GM21447 (cell line): ENCODE measurements at regions not wholly inside any gene's neighbourhood (a gene's known extent, or its start where the extent isn't known, plus 50 kb on each side); places are given as distances from the start of the nearest gene placed in this dataset.
"Not testable (repeated sequence)": the region's sequence is repeated elsewhere in the genome, so short reads cannot be mapped to it uniquely, and the experiment has no call there.

Experiments used
- ATAC-seq: cut with Tn5 transposase; IDR thresholded peaks from one replicate; pipeline ENCODE4 v1.9.1; 2021; ENCODE audit not compliant: unreplicated experiment

DNA sequence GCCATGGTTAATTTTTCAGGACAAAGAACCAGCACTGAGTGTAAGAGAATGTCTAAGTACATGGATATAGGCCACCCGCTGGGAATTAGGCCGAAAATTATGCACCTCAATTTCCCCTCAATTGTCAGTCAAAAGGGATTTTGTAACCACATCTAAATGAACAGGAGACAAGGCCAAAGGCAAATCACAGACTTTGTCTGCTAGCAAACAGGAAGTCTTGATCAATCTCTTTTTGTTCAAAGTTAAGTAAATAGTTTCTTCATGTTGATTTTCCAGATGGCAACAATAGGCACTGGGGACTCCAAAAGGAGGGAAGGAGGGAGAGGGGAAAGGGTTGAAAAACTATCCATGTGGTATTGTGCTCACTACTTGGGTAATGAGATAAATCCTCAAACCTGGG is 276.0 kb downstream of the COG6 start:
- no peak for ATAC-seq

DNA sequence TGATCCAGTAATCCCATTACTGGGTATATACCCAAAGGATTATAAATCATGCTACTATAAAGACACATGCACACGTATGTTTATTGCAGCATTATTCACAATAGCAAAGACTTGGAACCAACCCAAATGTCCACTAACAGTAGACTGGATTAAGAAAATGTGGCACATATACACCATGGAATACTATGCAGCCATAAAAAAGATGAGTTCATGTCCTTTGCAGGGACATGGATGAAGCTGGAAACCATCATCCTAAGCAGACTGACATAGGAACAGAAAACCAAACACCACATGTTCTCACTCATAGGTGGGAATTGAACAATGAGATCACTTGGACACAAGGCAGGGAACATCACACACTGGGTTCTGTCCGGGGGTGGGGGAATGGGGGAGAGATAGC is 277.1 kb downstream of the COG6 start:
- ATAC-seq = not testable (repeated sequence)

DNA sequence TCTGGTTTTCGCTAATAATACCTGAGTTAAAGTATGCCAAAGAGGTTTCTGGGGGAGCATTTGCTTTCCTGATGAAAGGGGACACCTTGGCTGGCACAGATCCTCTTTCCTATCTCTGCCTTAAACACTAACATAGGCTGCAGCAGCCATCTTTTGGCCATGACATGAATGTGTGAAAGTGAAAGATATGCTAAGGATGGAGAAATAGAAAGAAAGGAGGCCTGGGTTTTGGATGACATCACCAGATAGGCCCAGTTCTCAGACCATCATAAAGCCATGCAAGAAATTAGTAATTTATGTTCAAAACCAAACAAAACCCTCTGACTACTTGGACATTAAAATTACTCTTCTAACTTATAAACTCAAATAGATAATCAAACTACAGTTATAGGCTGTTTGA is 279.7 kb downstream of the COG6 start:
- no peak for ATAC-seq

DNA sequence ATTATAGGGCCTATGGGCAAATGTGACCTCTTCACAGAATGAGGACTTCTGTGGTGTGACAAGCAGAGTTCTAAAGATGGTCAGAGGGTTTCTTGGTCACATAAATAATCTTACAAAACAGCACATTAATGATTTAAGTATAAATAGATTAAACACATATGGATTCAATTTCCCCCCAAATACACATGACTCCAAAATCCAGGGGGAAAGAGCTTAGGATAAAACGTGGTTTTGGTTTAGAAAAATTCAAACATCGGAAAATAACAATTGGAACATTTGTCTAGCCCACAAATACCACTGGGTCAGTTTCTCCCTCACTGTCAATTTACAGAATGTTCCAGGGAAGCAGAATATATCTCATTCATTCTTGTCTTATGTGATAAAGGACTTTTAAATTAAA is 283.1 kb downstream of the COG6 start:
- ATAC-seq = no peak

DNA sequence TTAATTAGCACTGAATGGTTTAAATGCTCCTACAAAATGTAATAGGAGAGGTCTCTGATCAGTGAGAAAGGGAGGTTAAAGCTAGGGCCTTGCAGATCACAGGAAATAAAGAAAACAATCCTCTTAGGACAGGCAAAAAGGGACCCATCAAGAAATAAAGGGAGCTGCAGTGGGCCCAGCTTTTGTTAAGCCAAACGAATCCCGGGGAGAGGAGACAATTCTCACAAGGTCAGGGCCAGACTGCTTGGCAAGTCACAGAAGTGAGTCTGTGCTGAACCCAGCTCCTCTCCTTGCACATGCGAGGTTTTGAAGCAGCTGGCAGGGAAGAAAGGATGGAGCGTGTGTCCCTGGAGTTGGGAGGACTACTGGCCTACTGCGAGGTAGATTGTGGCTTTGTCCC is 285.8 kb downstream of the COG6 start:
- ATAC-seq = no peak

DNA sequence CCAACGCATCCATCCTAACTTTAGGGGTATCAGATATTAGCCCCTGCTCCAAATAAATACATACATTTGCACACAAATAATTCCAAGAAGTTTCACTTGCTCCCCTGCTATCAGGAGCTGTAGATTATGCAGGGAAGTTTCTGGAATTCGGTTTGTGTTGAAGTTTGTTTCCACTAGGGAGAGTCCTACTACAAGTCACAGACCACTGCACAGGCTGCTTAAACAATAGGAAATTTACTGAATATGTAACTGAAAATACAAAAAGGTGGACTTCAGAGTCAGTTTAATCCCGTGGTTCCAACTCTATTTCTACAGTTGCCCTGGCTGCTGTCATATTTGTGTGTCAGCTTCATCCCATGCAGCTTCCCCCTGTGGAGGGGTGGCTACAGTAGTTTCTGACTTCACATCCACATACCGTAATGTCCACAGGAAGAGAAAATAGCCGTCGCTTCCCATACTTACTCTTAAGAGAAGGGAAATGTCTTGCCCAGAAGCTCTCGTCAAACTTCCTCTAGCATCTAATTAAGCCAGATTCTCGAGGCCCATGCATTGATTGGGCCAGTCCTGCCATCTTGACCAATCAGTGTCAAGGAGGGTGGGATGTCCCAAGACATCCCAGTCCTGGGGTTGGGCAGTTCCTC is 286.6 kb downstream of the COG6 start:
- no peak for ATAC-seq

DNA sequence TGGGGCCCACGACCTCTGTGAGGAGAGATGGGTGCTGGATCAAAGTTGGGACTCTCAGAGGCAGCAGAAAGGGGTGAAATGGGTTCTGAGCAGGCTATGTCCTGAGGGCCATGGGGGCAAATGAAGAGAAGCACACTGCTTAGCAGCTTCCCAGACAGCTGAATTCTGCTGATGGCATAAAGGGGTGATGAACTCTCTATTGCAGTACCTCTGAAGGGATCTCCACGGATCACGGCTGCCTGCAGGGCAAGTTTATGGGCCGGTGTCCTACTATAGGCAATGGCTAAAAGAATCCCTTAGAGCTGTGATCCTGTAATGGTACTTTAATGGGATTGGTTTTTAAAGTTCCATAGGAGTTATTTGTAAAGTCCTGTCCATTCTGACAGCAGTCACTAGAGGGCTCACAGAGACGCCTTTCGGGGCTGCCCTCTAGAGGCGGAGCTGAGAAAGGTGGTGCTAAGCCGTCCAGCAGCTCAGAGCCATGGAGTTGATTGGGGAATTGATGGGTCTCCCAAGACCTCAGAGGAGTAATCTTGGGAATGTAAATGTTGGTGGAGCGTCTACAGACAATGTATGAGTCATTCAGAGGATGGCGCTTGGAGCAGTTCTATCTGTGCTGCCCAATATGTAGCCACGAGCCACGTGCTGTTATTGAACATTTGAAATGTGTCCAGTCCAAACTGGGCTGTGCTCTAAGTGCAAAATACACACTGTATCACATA is 287.3 kb downstream of the COG6 start:
- peak; percentile 98 for ATAC-seq

DNA sequence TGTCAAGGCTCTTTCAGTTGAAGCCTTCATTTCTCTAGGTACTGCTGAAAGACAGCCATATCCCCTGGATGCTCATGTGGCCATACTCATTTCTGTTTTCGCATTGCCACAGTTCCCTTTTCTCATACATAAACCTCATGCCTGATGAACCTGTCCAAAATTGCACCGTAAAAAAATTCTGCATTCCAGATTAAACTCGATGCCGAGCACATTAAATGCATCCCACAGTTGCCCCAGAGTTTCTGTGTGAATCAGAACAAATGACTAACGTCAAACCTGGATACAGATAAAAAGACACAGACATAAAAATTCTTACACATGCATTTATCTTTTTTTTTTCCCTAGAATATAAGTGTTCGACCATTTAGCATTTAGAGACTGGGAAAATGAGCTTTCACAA is 288.2 kb downstream of the COG6 start:
- ATAC-seq = no peak

DNA sequence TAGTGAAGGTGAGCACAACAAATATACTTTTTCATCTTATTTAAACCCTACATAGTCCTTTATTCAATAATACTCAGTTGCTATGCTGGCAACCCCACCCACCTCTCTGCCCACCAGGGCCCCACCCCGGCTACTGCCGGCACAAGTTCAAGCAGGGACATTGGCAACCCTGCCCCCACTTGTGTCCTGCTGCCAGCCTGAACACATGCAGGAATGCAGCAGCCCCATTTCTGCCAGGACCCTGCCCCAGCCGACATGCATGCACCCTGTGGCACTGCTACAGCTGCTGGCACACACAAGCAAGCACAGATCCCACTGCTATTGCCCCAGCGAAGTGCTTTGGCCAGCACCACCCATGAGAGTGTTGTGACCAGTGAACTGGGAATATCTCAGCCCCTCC is 289.8 kb downstream of the COG6 start:
- ATAC-seq = no peak

DNA sequence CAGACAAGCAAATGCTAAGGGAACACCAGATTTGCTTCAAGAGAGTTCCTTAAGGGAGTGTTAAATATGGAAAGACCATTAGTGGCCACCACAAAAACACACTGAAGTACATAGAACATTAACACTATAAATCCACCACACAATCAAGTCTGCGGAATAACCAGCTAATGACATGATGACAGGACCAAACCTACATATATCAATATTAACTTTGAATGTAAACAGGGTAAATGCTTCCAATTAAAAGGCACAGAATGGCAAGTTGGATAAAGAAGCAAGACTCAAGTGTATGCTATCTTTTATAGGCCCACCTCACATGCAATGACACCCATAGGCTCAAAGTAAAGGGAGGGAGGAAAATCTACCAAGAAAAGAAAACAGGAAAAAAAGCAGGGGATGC is 291.3 kb downstream of the COG6 start:
- no peak for ATAC-seq

DNA sequence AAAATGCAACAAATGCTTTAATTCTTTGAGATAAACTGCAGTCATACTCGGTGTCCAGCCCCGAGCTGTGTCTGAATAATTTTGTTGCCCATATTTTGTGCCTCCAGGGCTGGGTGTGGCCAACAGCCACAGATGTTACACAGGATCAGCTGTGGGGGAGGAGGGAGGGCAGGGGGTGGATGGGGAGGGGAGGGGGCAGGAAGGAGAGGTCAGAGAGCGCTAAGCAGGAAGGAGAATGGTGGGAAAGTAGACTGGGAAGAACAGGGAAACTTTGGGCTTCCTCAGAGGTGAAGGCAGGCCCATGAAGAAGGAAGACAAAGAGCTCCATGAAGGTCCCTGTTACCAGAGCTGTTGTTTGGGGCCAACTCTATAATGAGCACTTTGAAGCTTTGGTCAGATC is 295.8 kb downstream of the COG6 start:
- ATAC-seq = no peak

DNA sequence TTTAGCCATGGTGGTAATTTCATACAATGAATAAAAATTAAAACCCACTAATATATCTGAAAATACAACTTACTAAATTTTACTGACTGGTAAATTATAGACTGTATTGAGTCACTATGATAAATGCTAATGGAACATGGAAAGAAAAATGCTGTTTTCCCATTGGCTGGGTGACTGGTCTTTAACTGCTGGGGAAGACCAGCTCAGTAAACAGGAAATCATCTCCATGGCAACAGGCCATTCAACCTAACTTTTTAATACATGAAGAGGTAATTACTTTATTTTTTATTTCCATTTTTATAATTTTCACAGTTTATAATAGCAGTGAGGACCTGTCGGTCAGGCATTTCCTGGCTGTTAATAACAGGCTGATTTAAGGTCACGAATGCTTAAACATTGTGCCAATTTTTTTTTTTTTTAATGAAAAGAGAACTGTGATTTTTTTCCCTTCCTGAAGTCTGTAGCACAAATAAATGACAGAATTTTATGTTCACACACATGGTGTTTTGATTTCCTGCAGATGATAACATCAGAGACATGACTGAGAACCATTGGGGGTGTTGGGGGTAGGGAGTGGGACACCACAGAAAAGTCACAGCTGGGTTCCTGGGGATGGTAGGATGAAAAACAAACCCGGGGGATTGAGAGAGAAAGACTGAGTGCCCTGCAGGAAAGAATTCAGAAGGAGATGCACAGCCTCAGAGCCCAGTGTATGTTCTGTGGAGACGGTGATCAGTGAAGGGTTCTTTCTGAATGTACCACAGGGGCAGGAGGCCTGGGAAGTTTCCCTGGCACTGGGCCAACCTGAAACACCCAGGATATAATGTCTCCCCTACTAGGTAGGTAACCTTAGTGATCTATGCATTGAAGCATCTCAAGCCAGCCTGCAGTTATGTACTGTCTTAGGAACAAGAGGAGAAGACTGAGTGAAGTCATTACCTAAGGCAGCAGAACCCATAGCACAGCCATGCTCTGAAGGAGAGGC is 297.1 kb downstream of the COG6 start:
- no peak for ATAC-seq

DNA sequence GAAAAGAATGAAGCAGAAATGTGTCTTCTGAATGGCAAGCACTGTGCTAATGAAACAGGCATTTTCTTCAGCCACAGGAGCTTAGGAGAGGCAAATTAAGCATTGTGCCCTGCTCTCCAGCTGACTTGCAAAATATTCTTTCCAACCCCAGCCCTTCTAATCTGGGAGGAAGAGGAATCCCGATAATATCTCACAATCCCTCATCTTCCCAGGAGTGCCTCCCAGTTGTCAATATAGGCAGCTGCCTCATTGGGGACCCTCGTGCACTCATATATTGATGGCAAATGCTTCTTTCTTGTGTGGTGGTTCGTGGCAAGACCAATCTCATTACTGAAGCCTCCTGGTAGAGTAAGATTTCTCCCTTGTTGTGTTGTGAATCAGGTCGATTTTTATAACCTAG is 299.0 kb downstream of the COG6 start:
- no peak for ATAC-seq

DNA sequence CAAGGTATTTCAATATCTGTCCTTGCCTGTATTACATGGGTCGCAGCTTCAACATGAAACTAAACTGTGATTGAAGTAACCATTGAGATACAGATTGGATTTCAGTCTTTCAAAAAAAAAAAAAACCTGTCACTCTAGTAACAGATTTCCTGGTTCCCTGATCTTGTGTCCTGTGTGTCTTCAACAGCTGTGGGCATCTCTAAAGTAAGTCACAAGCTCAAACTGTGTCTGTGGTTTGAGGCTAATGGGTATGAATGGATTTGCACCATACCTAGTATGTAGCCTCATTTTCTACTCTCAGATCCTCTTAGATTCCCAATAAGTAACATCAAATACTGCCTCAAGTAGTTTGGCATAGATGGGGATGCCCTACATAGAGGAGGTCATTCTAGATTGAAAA is 300.1 kb downstream of the COG6 start:
- ATAC-seq = no peak

DNA sequence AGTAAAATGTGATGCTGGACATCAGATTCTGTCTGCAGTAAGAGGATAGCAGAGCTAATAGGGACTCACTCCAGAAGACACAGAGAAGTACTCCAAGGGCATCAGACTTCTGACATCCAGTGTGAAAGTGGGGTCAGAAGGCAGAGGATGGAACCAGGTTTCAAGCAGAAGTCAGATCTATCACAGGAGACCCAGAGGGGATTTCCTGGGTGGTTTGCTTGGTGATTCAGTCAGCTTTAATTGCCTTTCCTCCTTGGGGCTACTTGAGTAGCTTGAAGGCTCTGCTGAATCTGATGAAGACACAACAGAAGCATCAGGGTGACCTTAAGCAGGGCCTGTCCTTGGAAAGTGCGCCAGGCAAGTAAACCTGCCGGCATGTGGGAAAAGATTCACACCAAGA is 300.6 kb downstream of the COG6 start:
- ATAC-seq = peak; percentile 52

DNA sequence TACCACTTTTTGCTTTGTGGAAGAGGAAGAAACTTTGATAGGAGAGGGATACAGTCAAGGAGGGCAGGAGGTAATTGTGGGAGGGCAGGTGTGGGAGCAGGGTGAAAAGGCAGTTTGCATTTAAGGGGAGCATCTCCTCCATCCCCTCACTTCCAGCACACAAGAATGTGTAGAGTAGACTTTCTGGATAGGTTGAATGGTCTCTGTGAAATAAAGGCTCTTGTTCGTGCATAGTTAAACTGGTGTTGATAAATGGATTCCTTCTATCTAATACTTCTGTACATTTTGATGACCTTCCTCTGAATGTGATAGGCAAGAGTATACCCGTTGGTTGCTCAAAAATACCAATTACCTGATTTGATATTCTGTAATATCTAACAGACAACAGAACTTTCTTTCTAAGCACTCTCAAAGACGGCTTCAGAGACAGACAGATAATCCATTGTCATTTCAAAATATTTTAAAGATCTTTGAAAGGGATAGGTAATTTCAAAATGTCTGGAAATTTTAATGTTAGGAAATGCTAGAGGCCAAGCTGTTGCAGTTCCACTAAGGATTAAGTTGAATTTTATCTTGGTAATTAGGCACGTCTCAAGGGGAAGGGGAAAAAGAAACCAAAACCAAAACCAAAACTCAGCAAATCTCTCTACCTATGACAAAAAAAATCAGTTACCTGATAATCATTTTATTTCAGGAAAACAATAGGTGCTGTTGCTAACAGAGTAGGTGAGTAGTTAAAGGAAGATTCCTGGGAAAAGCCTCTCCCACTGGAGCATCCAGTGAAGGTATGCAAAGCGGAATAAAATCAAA is 302.6 kb downstream of the COG6 start:
- ATAC-seq = no peak

DNA sequence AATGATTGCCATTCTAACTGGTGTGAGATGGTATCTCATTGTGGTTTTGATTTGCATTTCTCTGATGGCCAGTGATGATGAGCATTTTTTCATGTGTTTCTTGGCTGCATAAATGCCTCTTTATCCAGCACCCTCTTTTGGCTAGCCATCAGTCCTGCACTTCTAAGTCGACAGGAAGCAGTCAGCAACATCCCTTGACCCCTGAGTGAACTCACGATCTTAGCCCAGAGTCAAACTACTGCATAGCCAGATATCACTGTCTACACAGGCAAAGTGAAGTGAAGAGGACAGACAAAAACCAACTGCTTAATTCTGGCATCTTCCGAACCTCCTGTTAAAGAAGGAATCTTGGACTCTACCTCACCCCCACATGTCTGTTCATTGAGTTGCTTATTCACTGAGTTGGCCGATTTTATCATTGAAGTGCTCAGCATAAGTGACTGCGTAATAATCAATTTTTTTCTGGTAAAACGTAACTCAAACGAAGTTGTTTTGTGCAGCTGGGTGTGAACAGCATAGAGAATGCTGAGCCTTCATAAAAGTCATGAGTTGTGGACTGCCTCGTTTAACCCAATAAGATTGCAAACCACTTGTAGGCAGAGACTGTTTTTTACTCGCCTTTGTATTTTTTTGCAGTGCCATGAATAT is 304.2 kb downstream of the COG6 start:
- ATAC-seq = no peak

DNA sequence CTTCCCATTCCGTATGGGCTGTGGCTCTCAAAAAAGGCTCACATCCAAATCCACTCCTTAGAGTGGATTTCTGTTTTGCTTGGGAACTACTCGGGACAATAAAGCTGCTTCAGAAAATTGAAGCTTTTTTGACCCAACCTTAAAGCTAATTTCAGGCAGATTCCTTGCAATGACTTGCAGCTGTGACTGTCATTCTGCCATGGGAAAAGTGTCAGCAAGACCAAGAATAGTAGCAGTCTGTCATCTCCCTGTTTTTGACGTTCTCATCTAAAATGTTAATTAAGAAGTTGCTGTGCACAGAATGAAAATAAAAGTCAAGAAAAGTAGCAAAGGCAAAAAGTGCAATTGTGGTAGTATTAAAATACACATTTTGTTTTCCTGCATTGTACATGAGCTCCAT is 304.7 kb downstream of the COG6 start:
- no peak for ATAC-seq

DNA sequence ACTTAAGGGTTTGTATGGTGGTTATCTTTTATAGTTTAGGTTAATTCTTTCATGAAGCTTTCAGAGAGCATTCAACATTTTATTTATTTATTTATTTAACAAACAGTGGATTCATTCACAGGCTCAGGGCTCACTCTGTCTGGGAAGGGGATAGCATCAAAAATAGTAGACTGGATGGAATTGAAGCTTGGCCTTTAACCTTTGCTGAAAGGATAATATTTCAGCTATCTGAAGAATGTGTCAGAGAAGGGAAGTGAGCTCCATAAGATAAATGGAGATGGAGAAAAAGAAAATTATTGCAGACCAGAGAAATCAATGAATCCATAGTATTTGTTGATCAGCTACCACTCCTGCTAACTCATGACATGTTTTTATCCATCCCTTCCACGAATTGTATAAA is 305.6 kb downstream of the COG6 start:
- ATAC-seq = no peak

DNA sequence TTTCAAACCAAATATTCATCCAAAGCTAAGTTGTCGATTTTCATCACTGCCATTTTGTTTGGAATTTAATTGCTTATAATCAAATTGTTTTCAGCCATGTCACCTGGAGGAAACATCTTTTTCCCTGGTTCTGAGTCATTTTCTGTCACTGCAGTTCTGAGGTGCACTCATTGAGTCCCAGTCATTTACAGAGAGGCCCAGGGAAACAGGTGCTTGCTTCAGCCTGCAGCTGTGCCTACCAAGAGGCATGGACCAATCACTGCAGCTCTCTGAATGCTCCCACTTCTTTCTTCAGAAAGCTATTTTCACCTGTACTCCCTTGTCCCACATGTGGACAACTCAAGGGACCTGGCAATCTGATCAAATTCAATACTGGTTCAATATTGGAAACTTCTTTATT is 308.1 kb downstream of the COG6 start:
- ATAC-seq = no peak

DNA sequence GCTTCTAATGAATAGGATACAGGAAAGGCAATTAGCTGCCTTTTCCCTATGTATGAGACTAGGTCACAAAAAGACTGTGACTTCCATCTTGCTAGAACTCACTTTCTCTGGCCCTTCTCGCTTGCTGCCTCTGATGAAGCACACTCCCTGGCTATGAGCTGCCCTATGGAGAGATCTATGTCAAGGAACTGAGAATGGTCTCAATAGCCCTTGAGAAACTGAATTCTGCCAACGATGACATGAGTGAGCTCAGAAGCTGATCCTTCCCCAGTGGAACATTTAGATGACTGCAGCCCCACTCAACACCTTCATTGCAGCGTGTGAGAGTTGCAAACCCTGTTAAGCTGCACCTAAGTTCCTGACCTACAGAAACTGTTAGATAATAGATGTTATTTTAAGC is 309.8 kb downstream of the COG6 start:
- ATAC-seq = no peak
